PC-3 (cell line): ENCODE measurements at regions not wholly inside any gene's neighbourhood (a gene's known extent, or its start where the extent isn't known, plus 50 kb on each side); places are given as distances from the start of the nearest gene placed in this dataset.

Source experiments
- CTCF ChIP-seq: fragments of 300-600 bp; sonication (generic); conservative IDR thresholded peaks from 2 replicates; pipeline ENCODE4 v1.5.1; 2017; ENCODE audit warnings: antibody characterized with exemption, low read depth, mild to moderate bottlenecking, low read length
- EZH2 ChIP-seq: fragments of 300-600 bp; sonication (generic); IDR thresholded peaks from one replicate; pipeline ENCODE4 v1.6.1; 2017; ENCODE audit warnings: antibody characterized with exemption, mild to moderate bottlenecking, low read length; ENCODE audit not compliant: unreplicated experiment

DNA sequence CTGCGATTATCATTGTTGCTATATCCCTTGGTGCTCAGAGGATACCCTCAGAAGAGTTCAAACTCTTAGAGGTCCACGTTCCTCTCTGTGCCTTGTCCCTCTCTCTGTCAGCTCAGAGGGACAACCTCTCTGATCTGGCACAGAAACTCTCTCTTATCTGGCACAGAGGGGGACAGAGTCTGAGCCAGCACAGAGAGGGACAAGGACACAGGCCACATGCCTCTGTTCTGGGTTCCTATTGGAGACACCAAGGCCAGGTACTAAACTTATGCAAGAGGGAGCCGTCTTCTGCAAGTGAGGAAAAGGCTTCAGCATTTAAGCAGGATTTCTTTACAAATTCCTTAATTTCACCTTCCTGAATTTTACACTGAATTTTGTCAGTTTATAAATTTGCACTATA is 565.2 kb downstream of the TOX3 start:
- TF ChIP-seq CTCF, result no peak
- no peak for TF ChIP-seq EZH2
